ENCODE measurements at regions not wholly inside any gene's neighbourhood (a gene's known extent, or its start where the extent isn't known, plus 50 kb on each side); places are given as distances from the start of the nearest gene placed in this dataset.

GRCh38 chr10:44853148-44853734, 57.9 kb upstream of the TMEM72 start:
- no peak for DNase-seq (ENCODE audit: low read depth in 2 of 2)

GRCh38 chr10:44853796-44854195, 57.3 kb upstream of the TMEM72 start:
- DNase-seq (ENCODE audit: low read depth in 2 of 2), result no peak

- DNase-seq (ENCODE audit: low read depth in 2 of 2), result no peak
Measured at GRCh38 chr10:44854693-44855350, 56.3 kb upstream of the TMEM72 start.

- DNase-seq (ENCODE audit: low read depth in 2 of 2), result no peak
Measured at GRCh38 chr10:44856696-44857095, 54.4 kb upstream of the TMEM72 start.

- peak; percentile 25 to 37 for DNase-seq (ENCODE audit: low read depth in 2 of 2)
Measured at GRCh38 chr10:44857363-44858016, 53.6 kb upstream of the TMEM72 start.

- no peak for DNase-seq (ENCODE audit: low read depth in 2 of 2)
Measured at GRCh38 chr10:44858017-44858371, 53.1 kb upstream of the TMEM72 start.

- DNase-seq (ENCODE audit: low read depth in 2 of 2), result no peak
Measured at GRCh38 chr10:44858988-44859387, 52.1 kb upstream of the TMEM72 start.

GRCh38 chr10:44859546-44860285, 51.4 kb upstream of the TMEM72 start:
- DNase-seq (ENCODE audit: low read depth in 2 of 2), result no peak

- DNase-seq (ENCODE audit: low read depth in 2 of 2), result no peak
Measured at GRCh38 chr10:44860811-44861736, 50.1 kb upstream of the TMEM72 start.

Data from stimulated activated CD8-positive, alpha-beta memory T cell treated with anti-CD3 and anti-CD28 coated beads, Interleukin-15, amount 100 ng/mL, for 48 hours (primary cell).